Parathyroid adenoma (tissue), 2 donors: ENCODE measurements at regions not wholly inside any gene's neighbourhood (a gene's known extent, or its start where the extent isn't known, plus 50 kb on each side); places are given as distances from the start of the nearest gene placed in this dataset.

Experiments
- H2AFZ ChIP-seq: fragments of 300-600 bp; sonication (generic); one replicate; pipeline ENCODE4 v1.7.0; 2017; ENCODE audit warnings: antibody characterized with exemption, mild to moderate bottlenecking
- H3K27ac ChIP-seq: fragments of 300-600 bp; sonication (generic); one replicate; pipeline ENCODE4 v1.7.0; 2017
- H3K27me3 ChIP-seq: fragments of 300-600 bp; sonication (generic); one replicate; pipeline ENCODE4 v1.7.0; 2017; ENCODE audit warnings: low read length; ENCODE audit not compliant: control insufficient read depth, insufficient read depth
- H3K36me3 ChIP-seq: fragments of 300-600 bp; sonication (generic); one replicate; pipeline ENCODE4 v1.7.0; 2017; ENCODE audit warnings: low read length; ENCODE audit not compliant: control insufficient read depth, insufficient read depth
- H3K4me1 ChIP-seq: fragments of 300-600 bp; sonication (generic); one replicate; pipeline ENCODE4 v1.7.0; 2017; ENCODE audit warnings: control low read depth
- H3K4me2 ChIP-seq: fragments of 300-600 bp; sonication (generic); one replicate; pipeline ENCODE4 v1.7.0; 2017; ENCODE audit warnings: low read length
- H3K4me3 ChIP-seq: fragments of 300-600 bp; sonication (generic); one replicate; pipeline ENCODE4 v1.7.0; 2017; ENCODE audit warnings: low read depth, low read length
- H3K79me2 ChIP-seq: fragments of 300-600 bp; sonication (generic); one replicate; pipeline ENCODE4 v1.7.0; 2017; ENCODE audit warnings: control low read depth
- H3K9ac ChIP-seq: fragments of 300-600 bp; sonication (generic); one replicate; pipeline ENCODE4 v1.7.0; 2017; ENCODE audit warnings: mild to moderate bottlenecking
- H3K9me3 ChIP-seq: fragments of 300-600 bp; sonication (generic); one replicate; pipeline ENCODE4 v1.7.0; 2017; ENCODE audit warnings: low read length; ENCODE audit not compliant: control insufficient read depth
- TF ChIP-seq, protein P1 (sequence below): fragments of 300-600 bp; sonication (generic); IDR thresholded peaks from one replicate; pipeline ENCODE4 v1.7.0; 2017; ENCODE audit warnings: antibody characterized with exemption, mild to moderate bottlenecking
- donor health status: primary hyperparathyroidism.

DNA sequence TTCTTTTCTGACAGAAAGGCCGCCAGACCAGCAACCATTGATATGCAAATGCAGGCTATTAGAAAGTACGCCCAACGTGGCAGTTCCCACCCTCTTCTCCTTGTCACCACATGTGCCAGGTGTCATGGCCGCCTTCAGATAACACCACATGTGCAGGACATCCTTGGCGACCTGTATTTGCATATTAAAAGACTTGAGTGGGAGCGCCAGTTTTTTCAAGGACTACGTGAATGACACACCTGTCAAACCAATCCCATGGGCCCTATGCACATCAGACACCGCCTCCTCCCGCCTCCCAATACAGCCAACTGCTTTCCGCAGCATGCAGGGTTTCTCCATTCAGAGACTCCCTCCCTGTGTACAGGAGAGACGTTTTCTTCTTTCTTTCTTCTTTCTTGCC is 318.6 kb upstream of the FAR2 start:
- H3K4me2 ChIP-seq, result no peak overlapping the region
- H3K9ac ChIP-seq, result no peak overlapping the region
- TF ChIP-seq, protein P1, sequence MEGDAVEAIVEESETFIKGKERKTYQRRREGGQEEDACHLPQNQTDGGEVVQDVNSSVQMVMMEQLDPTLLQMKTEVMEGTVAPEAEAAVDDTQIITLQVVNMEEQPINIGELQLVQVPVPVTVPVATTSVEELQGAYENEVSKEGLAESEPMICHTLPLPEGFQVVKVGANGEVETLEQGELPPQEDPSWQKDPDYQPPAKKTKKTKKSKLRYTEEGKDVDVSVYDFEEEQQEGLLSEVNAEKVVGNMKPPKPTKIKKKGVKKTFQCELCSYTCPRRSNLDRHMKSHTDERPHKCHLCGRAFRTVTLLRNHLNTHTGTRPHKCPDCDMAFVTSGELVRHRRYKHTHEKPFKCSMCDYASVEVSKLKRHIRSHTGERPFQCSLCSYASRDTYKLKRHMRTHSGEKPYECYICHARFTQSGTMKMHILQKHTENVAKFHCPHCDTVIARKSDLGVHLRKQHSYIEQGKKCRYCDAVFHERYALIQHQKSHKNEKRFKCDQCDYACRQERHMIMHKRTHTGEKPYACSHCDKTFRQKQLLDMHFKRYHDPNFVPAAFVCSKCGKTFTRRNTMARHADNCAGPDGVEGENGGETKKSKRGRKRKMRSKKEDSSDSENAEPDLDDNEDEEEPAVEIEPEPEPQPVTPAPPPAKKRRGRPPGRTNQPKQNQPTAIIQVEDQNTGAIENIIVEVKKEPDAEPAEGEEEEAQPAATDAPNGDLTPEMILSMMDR, result no peak
- no peaks in the 10 kb centered on the region for H3K9me3 ChIP-seq
- H3K4me3 ChIP-seq, result no peak overlapping the region
- no peaks in the 10 kb centered on the region for H3K79me2 ChIP-seq
- H3K27ac ChIP-seq, result no peak overlapping the region
- no peaks in the 10 kb centered on the region for H3K4me1 ChIP-seq
- H3K27me3 ChIP-seq, result no peaks in the 10 kb centered on the region
- no peaks in the 10 kb centered on the region for H3K36me3 ChIP-seq
- no peak overlapping the region for H2AFZ ChIP-seq

DNA sequence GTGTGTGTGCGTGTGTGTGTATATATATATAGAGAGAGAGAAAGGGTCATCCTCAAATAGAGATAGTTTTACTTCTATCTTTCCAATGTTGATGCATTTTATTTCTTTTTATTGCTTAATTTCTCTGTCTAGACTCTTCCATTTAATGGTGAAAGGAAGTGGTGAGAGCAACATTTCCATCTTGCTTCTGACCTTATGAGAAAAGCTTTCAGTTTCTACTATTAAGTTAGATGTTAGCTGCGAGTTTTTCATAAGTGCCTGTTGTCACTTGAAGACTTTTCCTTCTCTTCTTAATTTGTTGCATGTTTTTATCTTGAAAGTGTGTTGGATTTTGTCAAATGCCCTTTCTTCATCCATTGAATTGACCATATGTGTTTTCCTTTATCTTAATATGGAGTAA is 304.4 kb upstream of the FAR2 start:
- Histone ChIP-seq H3K4me1 (no peaks in the 10 kb centered on the region), H3K4me2 (no peak overlapping the region), H3K27ac (no peak overlapping the region), H3K79me2 (no peaks in the 10 kb centered on the region), H3K9ac (no peak overlapping the region), H3K27me3 (no peaks in the 10 kb centered on the region), H3K36me3 (no peaks in the 10 kb centered on the region), H2AFZ (no peak overlapping the region), H3K9me3 (no peaks in the 10 kb centered on the region), H3K4me3 (no peak overlapping the region)
- TF ChIP-seq, protein P1, result no peak

DNA sequence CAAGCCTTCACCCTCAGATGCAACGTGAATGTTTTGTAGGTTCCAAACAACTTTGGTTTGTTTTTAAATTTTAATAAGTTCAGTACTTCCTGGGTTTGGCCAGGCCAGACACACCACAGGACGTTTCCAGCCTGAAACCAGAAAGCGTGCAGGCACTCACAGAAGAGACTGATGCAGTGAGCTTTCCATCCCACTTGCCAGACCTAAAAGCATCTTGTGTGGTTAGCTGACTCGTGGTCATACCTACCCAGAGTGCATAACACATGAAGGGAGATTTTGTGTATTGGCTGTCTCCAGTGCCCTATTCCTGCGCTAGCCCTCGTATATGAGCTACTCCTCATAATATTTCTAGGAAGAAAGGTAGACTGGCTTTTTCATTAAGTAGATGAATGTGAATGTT is 297.3 kb upstream of the FAR2 start:
- H3K4me3 ChIP-seq, result no peak overlapping the region
- H3K27me3 ChIP-seq, result no peaks in the 10 kb centered on the region
- H3K79me2 ChIP-seq, result no peaks in the 10 kb centered on the region
- TF ChIP-seq, protein P1, result no peak
- no peak overlapping the region for H3K9ac ChIP-seq
- H3K36me3 ChIP-seq, result no peaks in the 10 kb centered on the region
- no peak overlapping the region for H3K4me2 ChIP-seq
- no peak overlapping the region for H3K27ac ChIP-seq
- H2AFZ ChIP-seq, result no peak overlapping the region
- no peaks in the 10 kb centered on the region for H3K4me1 ChIP-seq
- no peaks in the 10 kb centered on the region for H3K9me3 ChIP-seq

DNA sequence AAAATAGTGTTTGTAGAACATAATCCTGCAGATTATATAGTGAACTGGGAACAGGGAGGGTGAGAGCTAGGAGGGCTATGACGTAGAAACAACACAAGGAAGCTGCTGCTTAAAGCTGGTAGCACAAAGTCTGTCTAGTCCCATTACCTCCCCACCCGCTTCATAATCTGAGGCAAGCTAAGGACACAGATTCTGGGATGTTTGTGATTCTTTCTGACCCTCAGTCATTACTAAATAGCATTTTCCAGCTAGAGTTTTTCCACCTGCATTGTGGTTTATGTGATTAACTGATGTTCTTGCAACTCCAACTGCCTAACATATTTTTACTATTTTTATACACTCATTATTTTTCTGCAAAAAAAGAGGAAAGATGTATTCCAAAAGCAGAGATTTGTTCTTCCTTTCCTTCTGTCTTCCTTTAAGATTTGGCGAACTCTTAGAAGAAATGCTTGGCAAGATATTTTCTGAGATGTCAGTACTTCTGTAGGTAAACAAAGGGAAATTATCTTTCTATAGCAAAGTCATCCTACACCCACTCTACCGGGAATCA is 293.2 kb upstream of the FAR2 start:
- H3K4me1 ChIP-seq, result no peaks in the 10 kb centered on the region
- no peak overlapping the region for H3K4me2 ChIP-seq
- H2AFZ ChIP-seq, result no peak overlapping the region
- TF ChIP-seq, protein P1, result no peak
- H3K27ac ChIP-seq, result no peak overlapping the region
- H3K9me3 ChIP-seq, result no peaks in the 10 kb centered on the region
- H3K4me3 ChIP-seq, result no peak overlapping the region
- no peaks in the 10 kb centered on the region for H3K79me2 ChIP-seq
- no peaks in the 10 kb centered on the region for H3K27me3 ChIP-seq
- no peaks in the 10 kb centered on the region for H3K36me3 ChIP-seq
- H3K9ac ChIP-seq, result no peak overlapping the region

DNA sequence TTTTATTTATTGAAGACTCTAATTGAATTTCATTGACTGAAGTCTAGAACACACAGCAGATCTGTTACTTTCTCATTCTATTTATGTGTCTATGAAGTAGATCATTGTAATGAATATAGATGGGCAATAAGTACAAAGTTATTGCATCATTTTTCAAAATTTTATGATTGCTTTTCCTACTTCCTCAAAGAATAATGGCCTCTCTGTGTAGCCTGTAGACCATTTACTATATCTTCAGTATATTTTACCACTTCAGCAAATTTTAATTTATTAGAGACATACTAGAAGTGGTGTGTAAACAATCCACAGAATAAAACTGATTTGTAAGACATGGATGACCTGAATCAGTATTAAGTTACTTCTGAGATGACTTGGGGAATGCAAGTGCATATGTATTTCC is 291.7 kb upstream of the FAR2 start:
- TF ChIP-seq, protein P1, result no peak
- Histone ChIP-seq H3K79me2 (no peaks in the 10 kb centered on the region), H3K4me3 (no peak overlapping the region), H3K27ac (no peak overlapping the region), H3K9me3 (no peaks in the 10 kb centered on the region), H2AFZ (no peak overlapping the region), H3K4me1 (no peaks in the 10 kb centered on the region), H3K27me3 (no peaks in the 10 kb centered on the region), H3K4me2 (no peak overlapping the region), H3K36me3 (no peaks in the 10 kb centered on the region), H3K9ac (no peak overlapping the region)
